ENCODE measurements at regions not wholly inside any gene's neighbourhood (a gene's known extent, or its start where the extent isn't known, plus 50 kb on each side); places are given as distances from the start of the nearest gene placed in this dataset.
"Not testable (repeated sequence)": the region's sequence is repeated elsewhere in the genome, so short reads cannot be mapped to it uniquely, and the experiment has no call there.

DNA sequence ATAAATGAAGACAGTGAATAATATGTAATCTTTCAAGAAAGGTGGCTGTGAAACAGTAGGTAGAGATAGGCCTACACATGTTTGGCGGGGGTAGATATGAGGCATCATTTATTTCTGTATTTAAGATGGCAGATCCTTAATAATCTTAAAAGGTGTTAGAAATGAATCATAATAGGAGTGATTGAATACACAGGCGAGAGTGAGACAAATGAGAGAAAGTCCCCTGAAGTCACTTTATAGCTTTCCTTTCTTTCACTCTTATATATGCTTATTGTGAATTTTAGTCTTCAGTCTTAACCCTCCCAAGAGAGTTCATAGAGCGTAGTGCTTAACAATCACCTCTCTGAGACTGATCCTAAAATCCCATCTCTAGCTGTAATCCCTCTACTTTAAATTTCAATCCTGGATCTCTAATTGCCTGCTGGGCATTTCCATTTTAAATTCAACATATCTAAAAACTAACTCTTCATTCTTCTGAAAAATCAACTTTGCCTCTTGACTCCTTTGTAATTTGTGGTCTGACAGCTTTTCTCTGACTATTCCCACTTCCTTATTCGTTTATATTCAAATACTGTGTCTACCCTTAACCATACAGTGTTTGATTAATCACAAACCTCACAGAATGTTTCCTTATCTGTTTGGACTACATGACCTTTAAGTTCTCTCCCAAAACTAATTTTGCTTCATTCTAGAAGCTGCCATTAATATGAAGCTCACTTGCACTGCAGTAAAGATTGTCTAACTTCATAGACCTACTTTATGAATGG lies 463.7 kb upstream of the FSIP2 start:
- DNase-seq = no peak

GRCh38 chr2:185275979-185276378 lies 462.6 kb upstream of the FSIP2 start:
- not testable (repeated sequence) for DNase-seq

- no peak for DNase-seq
Observed at GRCh38 chr2:185278761-185279160, 459.8 kb upstream of the FSIP2 start.

DNA sequence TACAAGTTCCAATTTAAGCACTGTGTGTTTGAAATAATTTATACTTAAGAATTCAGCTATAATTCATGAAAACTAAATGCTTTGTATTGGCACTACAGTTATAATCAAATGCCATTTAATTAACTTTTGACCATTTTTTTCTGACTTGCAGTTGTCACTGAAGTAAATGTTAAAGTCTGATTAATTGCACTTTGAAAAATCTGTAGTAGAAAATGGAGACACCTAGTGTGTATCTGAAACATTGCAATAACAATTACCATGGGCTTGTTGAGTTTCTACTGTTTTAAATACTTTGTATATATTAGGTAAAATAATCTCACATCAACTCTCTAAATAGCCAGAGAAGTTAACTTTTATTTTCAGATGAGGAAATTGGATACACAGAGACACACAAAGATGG lies 458.6 kb upstream of the FSIP2 start:
- no peak for DNase-seq

DNA sequence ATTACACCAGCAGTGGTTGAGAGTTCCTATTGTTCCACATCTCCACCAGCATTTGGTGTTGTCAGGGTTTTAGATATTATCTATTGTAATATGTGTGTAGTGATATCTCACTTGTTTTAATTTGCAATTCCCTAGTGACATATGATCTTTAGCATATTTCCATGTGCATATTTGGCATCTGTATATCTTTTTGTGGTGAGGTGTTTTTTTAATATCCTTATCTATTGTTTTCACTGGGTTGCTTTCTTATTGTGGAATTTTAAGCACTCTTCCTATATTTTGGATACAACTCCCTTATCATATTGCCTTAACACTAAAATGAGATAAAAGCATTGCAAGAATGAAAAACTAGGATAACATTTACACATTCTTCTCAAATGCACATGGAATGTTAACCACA lies 453.9 kb upstream of the FSIP2 start:
- DNase-seq = no peak

DNA sequence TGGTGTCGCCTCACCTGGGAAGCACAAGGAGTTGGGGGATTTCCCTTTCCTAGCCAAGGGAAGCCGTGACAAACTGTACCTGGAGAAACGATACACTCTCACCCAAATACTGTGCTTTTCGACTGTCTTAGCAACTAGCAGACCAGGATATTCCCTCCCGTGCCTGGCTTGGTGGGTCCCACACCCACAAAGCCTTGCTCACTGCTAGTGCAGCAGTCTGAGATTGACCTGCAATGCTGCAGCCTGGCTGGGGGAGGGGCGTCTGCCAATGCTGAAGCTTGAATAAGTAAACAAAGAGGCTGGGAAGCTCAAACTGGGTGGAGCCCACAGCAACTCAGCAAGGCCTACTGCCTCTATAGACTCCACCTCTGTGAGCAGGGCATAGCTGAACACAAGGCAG lies 448.6 kb upstream of the FSIP2 start:
- not testable (repeated sequence) for DNase-seq

- DNase-seq = no peak
Observed at GRCh38 chr2:185291035-185291647, 447.5 kb upstream of the FSIP2 start.

DNA sequence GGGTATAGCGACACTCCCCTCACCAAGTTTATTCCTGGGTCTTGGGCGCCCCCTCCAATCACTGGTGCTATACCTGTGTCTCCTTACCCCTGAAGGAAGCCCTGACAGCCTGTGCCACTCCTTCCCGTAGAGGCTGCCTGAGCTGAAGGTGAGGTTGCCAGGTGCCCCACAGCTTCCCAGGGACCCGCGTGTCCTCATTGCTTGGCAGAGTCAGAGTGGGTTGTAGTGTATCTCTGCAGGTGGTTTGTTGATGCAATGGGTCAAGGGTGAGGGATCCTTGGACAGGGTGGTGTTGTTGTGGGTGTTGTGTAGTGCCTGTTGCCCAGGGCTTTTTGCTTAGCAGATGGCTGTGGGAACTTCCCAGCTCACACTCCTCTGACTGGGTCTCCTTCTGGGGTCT lies 438.7 kb upstream of the FSIP2 start:
- no peak for DNase-seq

DNA sequence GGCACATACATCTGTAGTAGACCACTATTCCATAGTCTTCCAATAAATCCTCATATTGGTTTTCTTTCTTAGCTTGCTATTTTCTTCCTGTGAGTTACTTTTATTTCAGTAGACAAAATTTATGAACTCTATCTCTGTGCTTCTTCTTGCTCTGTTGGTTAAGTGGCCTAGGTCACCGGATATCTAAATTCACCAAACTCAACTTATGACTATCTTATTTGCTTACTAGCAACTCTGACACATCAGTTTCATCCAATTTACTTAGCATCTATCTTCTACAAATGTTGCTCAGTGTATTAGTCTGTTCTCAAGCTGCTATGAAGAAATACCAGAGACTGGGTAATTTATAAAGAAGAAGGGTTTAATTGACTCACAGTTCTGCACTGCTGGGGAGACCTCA lies 432.5 kb upstream of the FSIP2 start:
- no peak for DNase-seq

DNA sequence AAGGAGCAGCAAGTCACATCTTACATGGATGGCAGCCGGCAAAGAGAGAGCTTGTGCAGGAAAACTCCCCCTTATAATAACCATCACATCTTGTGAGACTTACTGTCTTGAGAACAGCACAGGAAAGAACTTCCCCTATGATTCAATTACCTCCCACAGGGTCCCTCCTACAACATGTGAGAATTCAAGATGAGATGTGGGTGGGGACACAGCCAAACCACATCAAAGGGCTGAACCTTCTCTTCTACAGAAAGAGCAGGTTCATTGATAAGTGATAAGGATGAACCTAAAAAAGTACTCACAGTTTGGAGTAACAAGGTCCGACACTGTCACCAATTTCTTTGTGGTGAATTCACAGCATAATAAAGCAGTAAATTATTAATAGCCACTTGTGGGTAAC lies 422.2 kb upstream of the FSIP2 start:
- no peak for DNase-seq

- DNase-seq = no peak
Observed at GRCh38 chr2:185318271-185318724, 420.3 kb upstream of the FSIP2 start.

- DNase-seq = no peak
Observed at GRCh38 chr2:185335879-185336278, 402.7 kb upstream of the FSIP2 start.

DNA sequence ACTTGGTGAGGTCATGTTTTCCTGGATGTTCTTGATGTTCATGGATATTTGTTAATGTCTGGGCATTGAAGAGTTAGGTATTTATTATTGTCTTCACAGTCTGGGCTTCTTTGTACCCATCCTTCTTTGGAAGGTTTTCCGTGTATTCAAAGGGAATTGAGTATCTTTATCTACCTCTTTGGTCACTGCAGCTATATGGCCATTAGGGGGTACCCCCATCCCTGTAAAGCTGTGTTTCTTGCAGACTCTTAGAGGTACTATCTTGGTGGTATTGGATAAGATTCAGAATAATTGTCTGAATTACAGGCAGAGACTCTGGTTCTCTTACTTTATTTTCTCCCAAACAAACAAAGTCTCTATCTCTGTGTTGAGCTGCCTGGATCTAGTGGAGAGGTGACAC lies 401.6 kb upstream of the FSIP2 start:
- DNase-seq = no peak

DNA sequence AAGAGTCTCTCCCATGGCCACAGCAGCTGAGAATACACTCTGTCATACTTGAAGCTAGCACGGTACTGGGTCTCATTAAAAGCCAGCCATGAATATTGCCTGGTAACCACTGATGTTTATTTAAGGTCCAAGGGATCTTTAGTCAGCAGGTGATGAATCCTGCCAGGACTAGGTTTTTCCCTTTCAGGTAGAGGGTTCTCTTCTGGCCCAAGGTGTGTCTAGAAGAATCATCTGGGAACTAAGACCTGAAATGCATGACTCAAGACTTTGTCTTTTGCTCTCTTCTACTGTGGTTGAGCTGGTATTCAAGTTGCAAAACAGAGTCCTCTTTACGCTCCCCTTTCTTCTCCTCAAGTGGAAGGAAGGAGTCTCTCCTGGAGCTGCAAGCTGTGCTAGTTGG lies 400.5 kb upstream of the FSIP2 start:
- no peak for DNase-seq

DNA sequence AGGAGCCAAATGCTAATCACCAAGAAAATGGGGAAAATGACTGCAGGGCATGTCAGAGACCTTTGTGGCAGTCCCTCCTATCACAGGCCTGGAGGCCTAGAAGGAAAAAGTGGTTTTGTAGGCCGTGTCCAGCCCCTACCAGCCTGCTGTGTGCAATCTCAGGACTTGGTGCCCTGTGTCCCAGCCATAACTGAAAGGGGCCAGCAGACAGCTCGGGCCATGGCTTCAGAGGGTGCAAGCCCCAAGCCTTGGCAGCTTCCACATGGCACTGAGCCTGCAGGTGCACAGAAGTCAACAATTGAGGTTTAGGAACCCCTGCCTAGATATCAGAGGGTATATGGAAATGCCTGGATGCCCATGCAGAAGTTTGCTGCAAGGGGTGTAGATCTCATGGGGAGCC lies 391.2 kb upstream of the FSIP2 start:
- DNase-seq = no peak

DNA sequence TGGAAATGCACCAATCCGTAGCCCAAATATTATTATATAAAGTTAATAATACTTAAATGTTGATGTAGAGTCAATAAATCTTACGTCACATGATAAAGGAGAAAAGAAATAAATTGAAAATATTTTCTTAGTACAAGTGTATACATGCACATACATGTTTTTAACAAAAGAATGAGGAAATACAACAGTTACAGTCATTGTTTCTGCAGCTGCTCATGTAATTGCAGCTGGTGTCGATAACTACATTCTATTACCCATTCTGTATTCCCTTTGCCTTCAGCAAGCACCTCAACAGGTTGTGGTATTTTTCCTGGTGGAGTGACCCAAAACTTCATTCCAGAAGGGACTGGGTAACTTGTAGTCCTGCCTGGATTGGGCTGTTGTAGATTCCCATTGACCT lies 377.8 kb upstream of the FSIP2 start:
- DNase-seq = no peak

- DNase-seq = no peak
Observed at GRCh38 chr2:185372188-185372587, 366.4 kb upstream of the FSIP2 start.

GRCh38 chr2:185373229-185373628 lies 365.4 kb upstream of the FSIP2 start:
- DNase-seq = no peak

DNA sequence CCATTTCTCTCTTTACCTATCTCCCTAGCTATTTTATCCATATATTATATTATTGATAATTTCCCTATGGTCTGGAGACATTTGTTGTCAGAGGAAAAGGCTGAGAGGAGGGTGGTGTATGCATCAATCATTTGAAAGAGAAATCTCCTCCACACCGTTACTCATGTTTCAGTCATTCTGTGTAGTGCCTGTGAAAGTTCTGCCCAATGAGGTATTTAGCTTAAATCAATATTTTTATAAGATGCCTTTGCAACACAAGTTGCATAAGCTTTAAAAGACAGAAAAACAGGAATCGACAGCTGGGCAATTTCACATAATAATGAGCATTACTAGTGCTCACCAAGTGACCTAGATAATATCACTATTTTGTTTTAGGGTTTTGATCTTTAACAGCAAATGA lies 363.7 kb upstream of the FSIP2 start:
- no peak for DNase-seq

DNA sequence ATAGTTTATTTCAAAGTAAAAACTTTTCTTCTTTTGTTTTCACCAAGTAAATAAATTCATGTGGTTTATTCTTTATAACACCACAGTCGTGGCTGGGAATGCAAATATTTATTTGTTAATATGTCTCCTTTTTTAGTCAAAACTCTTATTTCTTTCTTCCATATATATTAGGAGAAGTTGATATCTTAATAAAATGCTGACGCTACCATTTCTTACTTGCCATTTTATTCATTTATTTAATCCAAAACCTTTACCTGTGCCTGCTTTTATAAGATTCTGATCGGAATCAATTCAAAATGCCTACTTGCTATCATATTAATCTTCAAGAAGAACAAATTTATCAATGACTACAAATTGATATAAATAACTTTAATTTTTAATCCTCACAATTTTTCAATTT lies 362.9 kb upstream of the FSIP2 start:
- no peak for DNase-seq

DNA sequence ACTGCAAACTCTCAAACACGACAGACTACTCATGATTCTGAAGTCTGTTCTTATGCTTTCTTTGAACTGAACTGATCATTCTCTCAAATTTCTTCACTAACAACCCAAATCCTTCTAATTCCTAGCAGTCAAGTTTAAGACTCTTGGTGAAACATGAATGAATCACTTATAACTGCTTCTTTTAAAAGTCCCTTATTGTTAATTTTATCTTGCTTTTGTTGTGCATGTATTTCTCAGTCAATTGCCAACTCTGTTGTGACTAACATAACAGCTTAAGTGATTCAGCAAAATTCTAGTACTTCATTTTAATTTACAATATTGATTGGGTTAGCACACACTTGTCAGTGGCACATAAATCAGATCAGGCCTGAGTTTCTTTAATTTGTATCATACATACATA lies 357.0 kb upstream of the FSIP2 start:
- DNase-seq = no peak

DNA sequence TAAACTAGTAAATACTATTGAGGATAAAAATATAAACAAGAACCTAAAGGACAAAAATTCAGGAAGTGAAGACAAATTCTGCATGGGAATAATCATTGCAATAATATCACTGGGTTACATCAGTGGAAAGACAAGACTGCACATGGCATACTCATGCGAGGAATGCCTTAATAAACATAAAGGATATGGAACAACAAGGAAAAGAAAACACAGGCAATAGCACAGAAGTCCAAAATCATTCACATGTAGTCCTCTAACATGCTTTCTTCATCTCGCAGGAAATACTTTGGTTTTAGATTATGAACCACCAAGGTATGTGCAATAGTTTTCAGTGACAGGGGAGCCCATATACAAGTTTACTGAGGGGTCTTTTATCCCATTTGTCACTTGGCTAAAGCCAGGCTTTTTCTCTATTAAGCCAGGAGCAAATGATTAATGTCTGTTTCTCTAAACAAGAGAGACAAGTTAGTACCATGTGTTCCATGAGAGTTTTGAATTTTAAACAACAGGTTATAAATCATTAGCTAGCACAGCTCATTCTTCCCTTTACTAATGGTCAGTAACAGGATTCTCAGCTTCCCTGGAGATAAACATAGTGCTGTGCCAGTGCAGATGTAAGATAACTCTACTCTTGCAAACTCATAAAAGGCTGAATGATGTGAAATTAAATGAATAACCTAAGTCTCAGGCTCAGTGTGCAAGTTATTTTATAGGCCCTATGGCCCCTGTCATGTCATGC lies 353.6 kb upstream of the FSIP2 start:
- DNase-seq = no peak

GRCh38 chr2:185388226-185388625 lies 350.4 kb upstream of the FSIP2 start:
- DNase-seq = no peak

GRCh38 chr2:185391543-185391942 lies 347.1 kb upstream of the FSIP2 start:
- no peak for DNase-seq

Data from NCI-H1694 (cell line).